GM03348 (cell line): ENCODE measurements at regions not wholly inside any gene's neighbourhood (a gene's known extent, or its start where the extent isn't known, plus 50 kb on each side); places are given as distances from the start of the nearest gene placed in this dataset.
"Not testable (repeated sequence)": the region's sequence is repeated elsewhere in the genome, so short reads cannot be mapped to it uniquely, and the experiment has no call there.

Source experiments
- DNase-seq: peaks from one replicate; pipeline ENCODE4 v3.0.0; 2012; ENCODE audit warnings: low spot score

- DNase-seq = no peak
Measured at GRCh38 chr10:34907743-34908430, 92.8 kb upstream of the PARD3 start.

GRCh38 chr10:34906067-34906965, 91.2 kb upstream of the PARD3 start:
- DNase-seq = no peak

- DNase-seq = no peak
Measured at GRCh38 chr10:34905200-34905927, 90.3 kb upstream of the PARD3 start.

DNA sequence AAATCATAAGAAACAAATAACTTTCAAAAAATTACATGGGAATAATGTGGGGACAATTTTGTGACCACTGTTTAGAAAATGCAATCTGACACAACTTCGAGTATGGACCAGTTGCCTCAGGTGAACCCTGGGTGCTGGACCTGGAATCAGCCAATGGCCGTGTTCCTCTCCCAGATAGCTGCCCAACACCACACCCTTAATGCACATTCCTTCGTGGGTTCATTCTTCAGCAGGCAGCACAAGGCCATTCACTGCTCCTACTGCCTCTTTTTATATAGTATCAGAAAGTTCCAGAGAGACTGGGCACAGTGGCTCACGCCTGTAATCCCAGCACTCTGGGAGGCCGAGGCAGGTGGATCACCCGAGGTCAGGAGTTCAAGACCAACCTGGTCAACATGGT, 89.1 kb upstream of the PARD3 start:
- DNase-seq = no peak

DNA sequence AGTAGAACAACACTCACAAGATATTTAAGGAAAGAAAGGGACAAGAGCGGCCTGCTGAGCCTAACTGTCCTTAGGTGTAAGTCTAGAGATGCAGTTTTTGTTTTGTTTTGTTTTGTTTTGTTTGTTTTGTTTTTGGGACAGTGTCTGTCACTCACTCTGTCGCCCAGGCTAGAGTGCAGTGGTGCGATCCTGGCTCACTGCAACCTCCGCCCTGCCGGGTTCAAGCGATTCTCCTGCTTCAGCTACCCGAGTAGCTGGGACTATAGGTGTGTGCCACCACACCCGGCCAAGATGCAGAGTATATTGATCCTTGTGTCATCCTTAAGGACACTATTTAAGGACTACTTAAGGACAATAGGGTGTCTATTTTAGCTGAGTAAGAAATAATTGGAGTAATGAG, 84.1 kb upstream of the PARD3 start:
- DNase-seq = no peak

GRCh38 chr10:34895977-34896376, 80.9 kb upstream of the PARD3 start:
- no peak for DNase-seq

DNA sequence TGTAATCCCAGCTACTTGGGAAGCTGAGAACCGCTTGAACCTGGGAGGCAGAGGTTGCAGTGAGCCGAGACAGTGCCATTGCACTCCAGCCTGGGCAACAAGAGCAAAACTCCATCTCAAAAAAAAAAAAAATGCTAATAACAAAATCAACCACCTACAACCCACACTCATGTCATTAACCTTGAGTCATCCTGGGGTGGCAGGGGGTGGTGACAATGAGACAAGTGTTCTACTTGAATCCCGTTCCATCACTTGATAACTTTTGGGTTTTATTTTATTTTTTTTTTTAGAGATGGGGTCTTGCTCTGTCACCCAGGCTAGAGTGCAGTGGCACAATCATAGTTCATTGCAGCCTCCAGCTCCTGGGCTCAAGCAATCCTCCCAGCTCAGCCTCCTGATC, 80.0 kb upstream of the PARD3 start:
- DNase-seq = not testable (repeated sequence)

- not testable (repeated sequence) for DNase-seq
Measured at GRCh38 chr10:34892521-34892920, 77.4 kb upstream of the PARD3 start.

GRCh38 chr10:34890939-34891338, 75.8 kb upstream of the PARD3 start:
- no peak for DNase-seq

DNA sequence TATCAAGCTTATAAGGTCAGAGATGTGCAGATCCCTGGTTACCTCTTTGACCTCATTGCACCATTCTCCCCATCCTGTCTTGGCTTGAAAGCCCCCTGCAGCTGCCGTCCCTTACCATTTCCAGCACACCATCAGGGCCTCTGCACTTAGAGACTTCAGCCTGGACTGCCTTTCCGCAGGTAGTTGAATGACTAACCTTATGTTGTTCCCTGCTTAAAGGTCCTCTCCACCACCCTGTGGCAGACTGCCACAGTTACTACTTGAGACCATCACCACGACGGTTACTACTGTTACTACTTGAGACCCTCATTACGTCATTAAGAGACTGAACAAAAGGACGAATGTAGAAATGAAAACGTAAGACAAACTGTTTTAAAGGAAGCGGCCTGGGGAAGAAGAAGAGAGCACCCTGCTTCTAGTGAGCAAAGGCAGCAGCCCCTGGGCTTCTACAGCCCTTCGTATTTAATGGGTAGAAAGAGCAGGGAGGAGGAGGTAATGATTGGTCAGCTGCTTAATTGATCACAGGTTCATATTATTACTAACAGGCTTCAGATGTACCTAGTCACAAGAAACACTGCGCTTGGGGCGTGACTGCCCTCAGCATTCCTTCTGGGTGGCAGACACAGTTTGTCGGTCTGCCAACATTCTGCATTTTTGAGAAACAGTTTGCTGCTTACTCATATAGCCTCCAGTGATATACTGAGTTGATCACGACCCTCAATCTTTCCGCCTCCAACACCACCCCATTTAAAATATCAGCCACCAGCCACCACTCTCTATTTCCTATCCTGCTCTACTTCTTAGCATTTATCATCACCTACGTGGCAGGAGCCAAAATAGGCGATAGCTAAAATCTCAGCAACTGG, 74.1 kb upstream of the PARD3 start:
- no peak for DNase-seq

GRCh38 chr10:34886906-34887642, 72.0 kb upstream of the PARD3 start:
- no peak for DNase-seq

GRCh38 chr10:34885898-34886297, 70.8 kb upstream of the PARD3 start:
- no peak for DNase-seq

DNA sequence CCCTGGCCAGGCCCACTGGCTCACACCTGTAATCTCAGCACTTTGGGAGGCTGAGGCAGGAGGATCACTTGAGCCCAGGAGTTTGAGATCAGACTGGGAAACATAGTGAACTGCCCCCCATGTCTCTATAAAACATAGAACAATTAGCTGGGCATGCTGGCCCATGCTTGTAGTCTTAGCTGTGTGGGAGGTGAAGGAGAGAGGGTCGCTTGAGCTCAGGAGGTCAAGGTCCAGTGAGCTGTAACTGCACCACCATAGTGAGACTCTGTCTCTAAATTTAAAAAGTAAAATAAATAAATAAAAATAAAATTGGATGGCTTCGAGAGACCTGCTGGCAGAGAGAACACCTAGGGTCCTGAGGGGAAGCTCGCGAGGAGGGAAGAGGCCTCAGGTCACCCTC, 69.9 kb upstream of the PARD3 start:
- no peak for DNase-seq

DNA sequence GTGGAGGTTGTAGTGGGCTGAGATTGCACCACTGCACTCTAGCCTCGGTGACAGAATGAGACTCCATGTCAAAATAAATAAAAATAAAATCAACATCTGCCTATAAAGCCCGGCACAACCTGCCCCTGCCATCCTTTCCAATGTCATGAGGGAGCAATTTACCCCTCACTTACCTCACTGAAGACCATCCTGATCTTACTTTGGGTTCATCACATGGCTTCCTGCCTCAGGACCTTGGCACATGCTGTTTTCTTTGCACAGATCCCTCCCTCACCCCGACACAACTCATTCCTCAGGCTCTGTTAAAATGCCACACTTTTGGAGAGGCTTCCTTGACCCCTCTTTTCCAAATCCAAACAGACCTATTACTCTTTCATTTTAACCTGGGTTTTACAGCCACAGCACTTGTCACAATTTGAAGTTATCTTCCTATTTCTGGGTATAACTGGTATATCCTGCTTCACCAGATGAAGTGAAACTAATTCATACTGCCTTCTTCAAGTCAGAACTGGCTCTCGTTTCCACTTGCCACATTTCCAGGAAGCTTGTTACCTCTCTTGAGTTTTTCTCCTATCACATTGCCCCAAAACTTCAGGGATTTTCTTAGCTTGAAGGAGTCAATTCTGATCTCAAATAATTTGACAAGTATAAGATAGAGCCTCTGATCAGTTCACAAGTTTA, 69.3 kb upstream of the PARD3 start:
- DNase-seq = no peak

- DNase-seq = no peak
Measured at GRCh38 chr10:34880817-34881216, 65.7 kb upstream of the PARD3 start.

- not testable (repeated sequence) for DNase-seq
Measured at GRCh38 chr10:34878651-34879050, 63.6 kb upstream of the PARD3 start.

GRCh38 chr10:34875061-34875460, 60.0 kb upstream of the PARD3 start:
- DNase-seq = no peak

GRCh38 chr10:34872820-34873219, 57.7 kb upstream of the PARD3 start:
- DNase-seq = no peak

- no peak for DNase-seq
Measured at GRCh38 chr10:34869135-34869836, 54.2 kb upstream of the PARD3 start.

- DNase-seq = no peak
Measured at GRCh38 chr10:34868589-34868988, 53.5 kb upstream of the PARD3 start.
